HEK293T (cell line): ENCODE measurements at regions not wholly inside any gene's neighbourhood (a gene's known extent, or its start where the extent isn't known, plus 50 kb on each side); places are given as distances from the start of the nearest gene placed in this dataset.

Experiments used
- ARNT ChIP-seq: fragments of 450-650 bp; IDR thresholded peaks from 2 replicates; pipeline ENCODE4 v1.6.1; 2017; ENCODE audit warnings: mild to moderate bottlenecking
- BHLHE40 ChIP-seq: fragments of 450-650 bp; IDR thresholded peaks from 2 replicates; pipeline ENCODE4 v1.6.1; 2016; ENCODE audit warnings: mild to moderate bottlenecking, moderate library complexity, borderline replicate concordance
- CTBP1 ChIP-seq: fragments of 450-650 bp; IDR thresholded peaks from 2 replicates; pipeline ENCODE4 v1.6.1; 2016; ENCODE audit warnings: borderline replicate concordance
- FOXM1 ChIP-seq: fragments of 450-650 bp; IDR thresholded peaks from 2 replicates; pipeline ENCODE4 v1.6.1; 2017; ENCODE audit warnings: mild to moderate bottlenecking, borderline replicate concordance
- HDGF ChIP-seq: fragments of 450-650 bp; IDR thresholded peaks from 2 replicates; pipeline ENCODE4 v1.6.1; 2017; ENCODE audit warnings: antibody characterized with exemption, borderline replicate concordance
- NFRKB ChIP-seq: fragments of 450-650 bp; IDR thresholded peaks from 2 replicates; pipeline ENCODE4 v1.6.1; 2016; ENCODE audit warnings: mild to moderate bottlenecking, moderate library complexity
- SP1 ChIP-seq: fragments of 450-650 bp; IDR thresholded peaks from 2 replicates; pipeline ENCODE4 v1.6.1; 2017
- SUZ12 ChIP-seq: fragments of 450-650 bp; IDR thresholded peaks from 2 replicates; pipeline ENCODE4 v1.6.1; 2016; ENCODE audit warnings: mild to moderate bottlenecking

- TF ChIP-seq FOXM1 (no peak), BHLHE40 (no peak), SUZ12 (no peak), SP1 (no peak), CTBP1 (no peak), NFRKB (no peak), ARNT (no peak), HDGF (no peak)
Observed at GRCh38 chr10:35706959-35707358, 64.9 kb upstream of the FZD8 start.
